ENCODE measurements at regions not wholly inside any gene's neighbourhood (a gene's known extent, or its start where the extent isn't known, plus 50 kb on each side); places are given as distances from the start of the nearest gene placed in this dataset.

GRCh38 chr3:181764544-181764943, 52.8 kb downstream of the SOX2 start:
- H4K20me1 ChIP-seq (ENCODE audit: control insufficient read depth, insufficient read depth, low read length, poor library complexity, severe bottlenecking) = no peaks in the 10 kb centered on the region
- no peak overlapping the region for H3K27ac ChIP-seq (ENCODE audit: low read length in 2 of 2)
- no peaks in the 10 kb centered on the region for H3K36me3 ChIP-seq (replicated peaks in 1 of 2; ENCODE audit: control extremely low read depth in 1 of 2, control insufficient read depth in 1 of 2, extremely low read depth in 1 of 2, insufficient read depth in 2 of 2, low read length in 1 of 2)
- H3K4me3 ChIP-seq (ENCODE audit: control extremely low read depth in 1 of 5, extremely low read depth in 1 of 5, insufficient read depth in 1 of 5, low read depth in 2 of 5, low read length in 4 of 5) = no peak overlapping the region
- Mint-ChIP-seq H3K4me1 (no peaks in the 10 kb centered on the region), H3K9me3 (ENCODE audit: insufficient read depth) (no peaks in the 10 kb centered on the region), H3K27ac (no peak overlapping the region), H3K27me3 (peaks cover 3% of the 10 kb centered on the region), H3K4me3 (no peak overlapping the region)
- TF ChIP-seq EZH2 (IDR thresholded peaks at IDR 0.05; ENCODE audit: borderline replicate concordance, insufficient read depth, low read depth, low read length, poor library complexity, severe bottlenecking) = no peak
- TF ChIP-seq, protein P1, sequence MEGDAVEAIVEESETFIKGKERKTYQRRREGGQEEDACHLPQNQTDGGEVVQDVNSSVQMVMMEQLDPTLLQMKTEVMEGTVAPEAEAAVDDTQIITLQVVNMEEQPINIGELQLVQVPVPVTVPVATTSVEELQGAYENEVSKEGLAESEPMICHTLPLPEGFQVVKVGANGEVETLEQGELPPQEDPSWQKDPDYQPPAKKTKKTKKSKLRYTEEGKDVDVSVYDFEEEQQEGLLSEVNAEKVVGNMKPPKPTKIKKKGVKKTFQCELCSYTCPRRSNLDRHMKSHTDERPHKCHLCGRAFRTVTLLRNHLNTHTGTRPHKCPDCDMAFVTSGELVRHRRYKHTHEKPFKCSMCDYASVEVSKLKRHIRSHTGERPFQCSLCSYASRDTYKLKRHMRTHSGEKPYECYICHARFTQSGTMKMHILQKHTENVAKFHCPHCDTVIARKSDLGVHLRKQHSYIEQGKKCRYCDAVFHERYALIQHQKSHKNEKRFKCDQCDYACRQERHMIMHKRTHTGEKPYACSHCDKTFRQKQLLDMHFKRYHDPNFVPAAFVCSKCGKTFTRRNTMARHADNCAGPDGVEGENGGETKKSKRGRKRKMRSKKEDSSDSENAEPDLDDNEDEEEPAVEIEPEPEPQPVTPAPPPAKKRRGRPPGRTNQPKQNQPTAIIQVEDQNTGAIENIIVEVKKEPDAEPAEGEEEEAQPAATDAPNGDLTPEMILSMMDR (IDR thresholded peaks at IDR 0.05) = no peak
- no peaks in the 10 kb centered on the region for H3K9me3 ChIP-seq (ENCODE audit: control extremely low read depth in 1 of 3, control insufficient read depth in 2 of 3, insufficient read depth in 1 of 3, low read length in 2 of 3)
- H2AFZ ChIP-seq (ENCODE audit: insufficient read depth, low read depth, low read length, poor library complexity, severe bottlenecking) = no peak overlapping the region
- no peaks in the 10 kb centered on the region for H3K79me2 ChIP-seq (ENCODE audit: control insufficient read depth, insufficient read depth, low read length)
- POLR2A ChIA-PET = no interaction called here
- H3K27me3 ChIP-seq (replicated peaks in 1 of 4; ENCODE audit: control extremely low read depth in 1 of 4, control insufficient read depth in 3 of 4, insufficient read depth in 4 of 4, low read length in 3 of 4) = no peaks in the 10 kb centered on the region
- DNase-seq (no peak), ATAC-seq (ENCODE audit: low read depth) (no peak)
- WGBS (ENCODE audit: insufficient coverage) = 100% methylated on average over 1 of the region's 4 CpGs
- H3K4me1 ChIP-seq (ENCODE audit: control insufficient read depth in 2 of 2, insufficient read depth in 2 of 2, low read length in 2 of 2) = no peaks in the 10 kb centered on the region
- CTCF ChIA-PET = no interaction called here
- no peak overlapping the region for H3K9ac ChIP-seq (ENCODE audit: low read length)
- H3K4me2 ChIP-seq (replicated peaks; ENCODE audit: low read depth, low read length, poor library complexity, severe bottlenecking) = no peak overlapping the region
- intact Hi-C loops (cut with micrococcal nuclease) = no loop called here

- TF ChIP-seq EZH2 (IDR thresholded peaks at IDR 0.05; ENCODE audit: borderline replicate concordance, insufficient read depth, low read depth, low read length, poor library complexity, severe bottlenecking) = no peak
- TF ChIP-seq, protein P1 (IDR thresholded peaks at IDR 0.05) = no peak
- Mint-ChIP-seq H3K27ac (no peak overlapping the region), H3K27me3 (no peaks in the 10 kb centered on the region), H3K4me1 (no peaks in the 10 kb centered on the region), H3K4me3 (no peak overlapping the region), H3K9me3 (ENCODE audit: insufficient read depth) (no peaks in the 10 kb centered on the region)
- ATAC-seq (ENCODE audit: low read depth) (no peak), DNase-seq (no peak)
- Histone ChIP-seq H3K9me3 (ENCODE audit: control extremely low read depth in 1 of 3, control insufficient read depth in 2 of 3, insufficient read depth in 1 of 3, low read length in 2 of 3) (no peaks in the 10 kb centered on the region), H3K79me2 (ENCODE audit: control insufficient read depth, insufficient read depth, low read length) (no peaks in the 10 kb centered on the region), H2AFZ (ENCODE audit: insufficient read depth, low read depth, low read length, poor library complexity, severe bottlenecking) (no peak overlapping the region), H3K4me3 (ENCODE audit: control extremely low read depth in 1 of 5, extremely low read depth in 1 of 5, insufficient read depth in 1 of 5, low read depth in 2 of 5, low read length in 4 of 5) (no peak overlapping the region), H3K4me1 (ENCODE audit: control insufficient read depth in 2 of 2, insufficient read depth in 2 of 2, low read length in 2 of 2) (no peaks in the 10 kb centered on the region), H3K9ac (ENCODE audit: low read length) (no peak overlapping the region), H3K27me3 (replicated peaks in 1 of 4; ENCODE audit: control extremely low read depth in 1 of 4, control insufficient read depth in 3 of 4, insufficient read depth in 4 of 4, low read length in 3 of 4) (no peaks in the 10 kb centered on the region), H3K36me3 (replicated peaks in 1 of 2; ENCODE audit: control extremely low read depth in 1 of 2, control insufficient read depth in 1 of 2, extremely low read depth in 1 of 2, insufficient read depth in 2 of 2, low read length in 1 of 2) (no peaks in the 10 kb centered on the region), H3K4me2 (replicated peaks; ENCODE audit: low read depth, low read length, poor library complexity, severe bottlenecking) (no peak overlapping the region), H3K27ac (ENCODE audit: low read length in 2 of 2) (no peak overlapping the region), H4K20me1 (ENCODE audit: control insufficient read depth, insufficient read depth, low read length, poor library complexity, severe bottlenecking) (no peaks in the 10 kb centered on the region)
- ChIA-PET CTCF (no interaction called here), POLR2A (no interaction called here)
- 93% methylated on average over 2 of the region's 5 CpGs for WGBS (ENCODE audit: insufficient coverage)
- intact Hi-C loops (cut with micrococcal nuclease) = no loop called here
These were observed 58.6 kb downstream of the SOX2 start for GRCh38 chr3:181770296-181770695.
